Bronchial epithelial cell (primary cell): ENCODE measurements at regions not wholly inside any gene's neighbourhood (a gene's known extent, or its start where the extent isn't known, plus 50 kb on each side); places are given as distances from the start of the nearest gene placed in this dataset.

ENCODE experiments used
- DNase-seq: peaks from one replicate; pipeline ENCODE4 v3.0.0-alpha.2; 2010; ENCODE audit warnings: low read depth
- FAIRE-seq: peaks from 2 replicates; lab custom pipeline; 2011; peaks lifted over from hg19 to GRCh38; lab: Jason Lieb, UNC
- H3K27me3 ChIP-seq: 2 replicates; pipeline ENCODE4 v1.5.1; 2011; ENCODE audit warnings: low read length; ENCODE audit not compliant: control insufficient read depth, insufficient read depth
- H3K36me3 ChIP-seq: 2 replicates; pipeline ENCODE4 v1.5.1; 2011; ENCODE audit warnings: low read length; ENCODE audit not compliant: control insufficient read depth, insufficient read depth
- H3K4me3 ChIP-seq: 2 replicates; pipeline ENCODE4 v1.5.1; 2011; ENCODE audit warnings: mild to moderate bottlenecking, low read depth, low read length, control low read depth
- CTCF ChIP-seq: IDR thresholded peaks from 2 replicates; pipeline ENCODE4 v1.5.1; 2011; ENCODE audit warnings: mild to moderate bottlenecking, moderate library complexity, low read length, control low read depth, inconsistent platforms; ENCODE audit not compliant: insufficient read depth, severe bottlenecking

- no peak for FAIRE-seq
- no peak for TF ChIP-seq CTCF
- H3K4me3 ChIP-seq: no peak overlapping the region
- H3K27me3 ChIP-seq: no peaks in the 10 kb centered on the region
- no peak for DNase-seq
- H3K36me3 ChIP-seq: no peaks in the 10 kb centered on the region
These were observed 696.3 kb downstream of the BCL11A start for GRCh38 chr2:59857109-59857508.

GRCh38 chr2:59856391-59856790 lies 697.1 kb downstream of the BCL11A start:
- no peak for TF ChIP-seq CTCF
- Histone ChIP-seq H3K4me3 (no peak overlapping the region), H3K27me3 (no peaks in the 10 kb centered on the region), H3K36me3 (no peaks in the 10 kb centered on the region)
- no peak for FAIRE-seq
- no peak for DNase-seq

GRCh38 chr2:59853032-59853431 lies 700.4 kb downstream of the BCL11A start:
- Histone ChIP-seq H3K27me3 (no peaks in the 10 kb centered on the region), H3K4me3 (no peak overlapping the region)

GRCh38 chr2:59851836-59852475 lies 701.5 kb downstream of the BCL11A start:
- FAIRE-seq (no peak), DNase-seq (no peak)
- no peaks in the 10 kb centered on the region for H3K36me3 ChIP-seq
- no peak overlapping the region for H3K4me3 ChIP-seq
- no peak for TF ChIP-seq CTCF
- no peaks in the 10 kb centered on the region for H3K27me3 ChIP-seq

More at GRCh38 chr2:59853032-59853431, 700.4 kb downstream of the BCL11A start:
- TF ChIP-seq CTCF: no peak
- FAIRE-seq (no peak), DNase-seq (no peak)
- H3K36me3 ChIP-seq: no peaks in the 10 kb centered on the region

GRCh38 chr2:59850554-59850953 lies 702.9 kb downstream of the BCL11A start:
- Histone ChIP-seq H3K27me3 (no peaks in the 10 kb centered on the region), H3K36me3 (no peaks in the 10 kb centered on the region), H3K4me3 (no peak overlapping the region)
- no peak for DNase-seq
- TF ChIP-seq CTCF: no peak
- no peak for FAIRE-seq

GRCh38 chr2:59833941-59834340 lies 719.5 kb downstream of the BCL11A start:
- DNase-seq (no peak), FAIRE-seq (no peak)
- Histone ChIP-seq H3K4me3 (no peak overlapping the region), H3K36me3 (no peaks in the 10 kb centered on the region), H3K27me3 (no peaks in the 10 kb centered on the region)
- no peak for TF ChIP-seq CTCF
